ENCODE measurements at regions not wholly inside any gene's neighbourhood (a gene's known extent, or its start where the extent isn't known, plus 50 kb on each side); places are given as distances from the start of the nearest gene placed in this dataset.

DNA sequence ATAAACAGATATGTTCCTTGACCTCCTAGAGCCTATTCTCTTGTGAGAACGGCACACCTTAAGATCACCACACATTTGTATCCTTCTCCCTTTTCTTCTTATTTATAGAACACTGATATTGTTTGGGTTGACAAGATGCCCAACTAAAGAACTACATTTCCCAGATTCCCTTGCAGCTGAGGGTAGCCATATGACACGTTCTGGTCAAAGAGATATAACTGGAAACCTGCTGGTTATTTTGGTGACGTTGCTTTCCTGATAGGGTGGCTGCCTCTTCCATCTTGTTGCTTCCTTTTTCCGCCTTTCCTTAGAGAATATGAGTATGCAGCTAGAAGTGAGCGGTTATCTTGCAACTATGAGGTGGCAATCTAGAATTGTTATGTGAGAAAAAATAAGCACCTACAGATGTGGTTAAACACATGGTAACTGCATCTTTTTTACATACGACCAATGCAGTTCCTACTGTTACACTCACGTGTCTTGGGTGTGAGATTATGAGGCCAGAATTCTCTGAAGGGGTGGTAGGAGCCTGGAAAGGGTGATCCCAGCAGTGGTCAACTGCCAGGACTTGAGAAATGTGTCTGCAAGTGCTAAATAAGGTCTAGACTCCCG lies 72.9 kb downstream of the SEC61B start:
- TF ChIP-seq POLR2A (IDR thresholded peaks at IDR 0.05) (no peak), EP300 (IDR thresholded peaks at IDR 0.05) (no peak), POLR2AphosphoS5 (IDR thresholded peaks at IDR 0.05) (no peak)
- Histone ChIP-seq H3K36me3 (no peaks in the 10 kb centered on the region), H3K27ac (no peak overlapping the region), H3K9me3 (no peaks in the 10 kb centered on the region), H3K4me1 (peaks cover 0 to 4% (median 0%) of the 10 kb centered on the region in 4 donors), H3K4me3 (no peak overlapping the region), H3K27me3 (no peaks in the 10 kb centered on the region)
- 52 to 59% methylated on average over 8 of the region's 8 CpGs for WGBS, 2 donors
- no peak for DNase-seq
- no peak for ATAC-seq (ENCODE audit: low FRiP score in 2 of 2)

DNA sequence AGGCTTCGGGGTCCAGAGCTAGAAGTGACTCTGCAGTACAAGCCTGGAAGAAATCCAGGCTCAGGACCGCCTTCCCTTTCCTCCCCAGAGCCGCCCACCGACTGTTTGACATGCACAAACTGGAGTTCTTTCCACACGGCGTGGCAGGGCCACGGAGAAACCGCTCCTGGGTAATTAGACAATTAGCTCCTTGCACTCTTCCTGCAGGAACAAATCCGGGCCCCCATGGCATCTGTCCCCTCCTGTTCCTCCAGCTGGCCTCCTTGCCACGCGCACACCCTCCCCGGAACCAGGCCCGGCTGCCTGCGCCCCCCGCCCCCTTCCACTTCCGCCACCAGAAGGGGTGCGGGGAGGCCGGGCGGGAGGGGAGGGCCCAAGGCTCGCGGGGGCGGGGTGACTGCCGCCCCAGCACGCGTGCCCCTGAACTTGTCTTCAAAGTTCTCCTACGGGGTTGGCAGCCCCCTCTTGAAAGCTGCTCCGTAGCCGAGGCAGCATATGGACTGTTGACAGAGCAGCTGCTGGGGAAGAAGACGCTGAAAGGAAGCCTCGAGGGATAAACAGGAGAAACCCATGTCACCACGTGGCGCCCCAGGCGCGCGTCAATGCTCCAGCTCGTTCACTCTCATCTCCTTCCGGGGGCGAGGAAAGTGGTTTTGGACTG lies 74.3 kb downstream of the SEC61B start:
- peak in 1 of 2 donors; percentile 54 for ATAC-seq (ENCODE audit: low FRiP score in 2 of 2)
- WGBS, 2 donors: 49 to 52% methylated on average over 30 to 36 of the region's 38 CpGs
- DNase-seq: peak in 1 of 2 donors; percentile 82

DNA sequence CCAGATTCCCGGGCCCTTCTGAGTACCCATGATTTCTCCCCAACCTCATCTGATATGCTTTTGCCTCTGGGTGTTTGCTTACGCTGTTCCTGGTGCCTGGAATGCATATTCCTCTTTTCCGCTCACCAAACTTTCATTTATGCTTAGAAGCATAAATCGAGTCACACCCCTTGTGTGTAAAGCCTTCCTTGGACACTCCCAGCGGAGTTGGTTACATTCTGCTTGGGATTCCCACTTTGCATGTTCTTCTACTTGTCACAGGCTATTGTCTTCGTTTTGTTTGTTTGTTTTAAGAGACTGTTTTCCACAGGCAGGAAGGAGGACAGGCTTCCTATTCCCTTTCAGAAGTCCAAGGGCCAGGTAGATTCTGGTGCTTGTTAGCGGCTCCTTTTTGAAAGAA lies 76.5 kb downstream of the SEC61B start:
- Histone ChIP-seq H3K9me3 (no peaks in the 10 kb centered on the region), H3K4me1 (peaks cover 0 to 4% (median 0%) of the 10 kb centered on the region in 4 donors), H3K4me3 (no peak overlapping the region), H3K36me3 (no peaks in the 10 kb centered on the region), H3K27ac (no peak overlapping the region), H3K27me3 (no peaks in the 10 kb centered on the region)
- TF ChIP-seq POLR2A (IDR thresholded peaks at IDR 0.05) (no peak), POLR2AphosphoS5 (IDR thresholded peaks at IDR 0.05) (no peak), EP300 (IDR thresholded peaks at IDR 0.05) (no peak)
- TF ChIP-seq, protein P1, sequence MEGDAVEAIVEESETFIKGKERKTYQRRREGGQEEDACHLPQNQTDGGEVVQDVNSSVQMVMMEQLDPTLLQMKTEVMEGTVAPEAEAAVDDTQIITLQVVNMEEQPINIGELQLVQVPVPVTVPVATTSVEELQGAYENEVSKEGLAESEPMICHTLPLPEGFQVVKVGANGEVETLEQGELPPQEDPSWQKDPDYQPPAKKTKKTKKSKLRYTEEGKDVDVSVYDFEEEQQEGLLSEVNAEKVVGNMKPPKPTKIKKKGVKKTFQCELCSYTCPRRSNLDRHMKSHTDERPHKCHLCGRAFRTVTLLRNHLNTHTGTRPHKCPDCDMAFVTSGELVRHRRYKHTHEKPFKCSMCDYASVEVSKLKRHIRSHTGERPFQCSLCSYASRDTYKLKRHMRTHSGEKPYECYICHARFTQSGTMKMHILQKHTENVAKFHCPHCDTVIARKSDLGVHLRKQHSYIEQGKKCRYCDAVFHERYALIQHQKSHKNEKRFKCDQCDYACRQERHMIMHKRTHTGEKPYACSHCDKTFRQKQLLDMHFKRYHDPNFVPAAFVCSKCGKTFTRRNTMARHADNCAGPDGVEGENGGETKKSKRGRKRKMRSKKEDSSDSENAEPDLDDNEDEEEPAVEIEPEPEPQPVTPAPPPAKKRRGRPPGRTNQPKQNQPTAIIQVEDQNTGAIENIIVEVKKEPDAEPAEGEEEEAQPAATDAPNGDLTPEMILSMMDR (IDR thresholded peaks at IDR 0.05): no peak
- WGBS, 2 donors: 72% methylated on average over 7 of the region's 7 CpGs
- DNase-seq (no peak), ATAC-seq (ENCODE audit: low FRiP score in 2 of 2) (no peak)

More for the DNA sequence above, 74.3 kb downstream of the SEC61B start:
- Histone ChIP-seq H3K27ac (no peak overlapping the region), H3K27me3 (no peaks in the 10 kb centered on the region), H3K36me3 (no peaks in the 10 kb centered on the region), H3K4me3 (peak overlapping the region in 3 of 4 donors; percentile 24 to 37 (median 29)), H3K4me1 (peaks cover 0 to 4% (median 0%) of the 10 kb centered on the region in 4 donors), H3K9me3 (no peaks in the 10 kb centered on the region)
- no peak for TF ChIP-seq POLR2AphosphoS5 (IDR thresholded peaks at IDR 0.05)
- no peak for TF ChIP-seq POLR2A (IDR thresholded peaks at IDR 0.05)
- no peak for TF ChIP-seq EP300 (IDR thresholded peaks at IDR 0.05)
- TF ChIP-seq, protein P1 (IDR thresholded peaks at IDR 0.05): no peak

DNA sequence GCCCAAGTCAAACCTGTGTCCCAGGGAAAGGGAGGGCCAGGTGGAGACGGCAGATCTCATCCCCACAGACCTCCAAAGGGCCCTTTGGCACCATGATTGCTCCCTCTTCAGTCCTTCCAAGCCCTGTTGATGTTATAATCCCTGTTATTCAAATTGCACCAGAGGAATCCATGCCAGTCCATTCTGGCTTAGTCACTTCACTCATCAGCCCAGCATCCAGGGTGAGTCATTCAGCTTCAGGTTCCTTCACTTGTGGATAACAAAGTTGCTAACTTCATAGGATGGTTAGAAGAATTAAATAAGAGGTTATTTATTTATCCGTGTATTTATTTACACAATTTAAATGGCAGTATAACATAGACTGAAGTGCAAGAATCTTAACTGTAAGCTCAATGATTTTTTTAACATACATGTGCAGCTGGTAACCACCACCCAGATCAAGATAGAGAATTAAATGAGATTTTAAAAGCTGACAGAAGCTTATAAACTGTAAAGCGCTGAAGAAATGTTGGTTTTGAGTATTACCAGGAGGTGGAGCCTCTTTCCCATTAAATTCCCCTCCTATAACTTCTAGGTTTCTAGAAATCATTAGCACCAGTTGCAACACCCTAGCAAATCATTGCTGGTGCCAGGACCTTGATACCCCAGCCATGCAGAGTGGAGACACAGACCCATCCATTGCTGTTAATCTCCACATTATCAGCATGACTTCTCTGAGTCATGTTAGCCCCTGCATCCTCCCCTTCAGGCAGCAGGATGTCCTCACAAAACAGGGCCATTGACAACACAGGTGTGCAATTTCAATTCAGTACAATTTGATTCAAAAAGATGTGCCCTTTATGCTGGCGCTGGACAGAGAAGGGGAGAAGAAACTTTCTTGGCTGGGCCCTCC lies 77.4 kb downstream of the SEC61B start:
- Histone ChIP-seq H3K4me3 (no peak overlapping the region), H3K27ac (no peak overlapping the region), H3K36me3 (no peaks in the 10 kb centered on the region), H3K27me3 (no peaks in the 10 kb centered on the region), H3K4me1 (peaks cover 0 to 4% (median 0%) of the 10 kb centered on the region in 4 donors), H3K9me3 (no peaks in the 10 kb centered on the region)
- no peak for ATAC-seq (ENCODE audit: low FRiP score in 2 of 2)
- TF ChIP-seq POLR2AphosphoS5 (IDR thresholded peaks at IDR 0.05) (no peak), EP300 (IDR thresholded peaks at IDR 0.05) (no peak), POLR2A (IDR thresholded peaks at IDR 0.05) (no peak)
- TF ChIP-seq, protein P1 (IDR thresholded peaks at IDR 0.05): no peak
- 76 to 79% methylated on average over 4 of the region's 4 CpGs for WGBS, 2 donors
- DNase-seq: no peak

DNA sequence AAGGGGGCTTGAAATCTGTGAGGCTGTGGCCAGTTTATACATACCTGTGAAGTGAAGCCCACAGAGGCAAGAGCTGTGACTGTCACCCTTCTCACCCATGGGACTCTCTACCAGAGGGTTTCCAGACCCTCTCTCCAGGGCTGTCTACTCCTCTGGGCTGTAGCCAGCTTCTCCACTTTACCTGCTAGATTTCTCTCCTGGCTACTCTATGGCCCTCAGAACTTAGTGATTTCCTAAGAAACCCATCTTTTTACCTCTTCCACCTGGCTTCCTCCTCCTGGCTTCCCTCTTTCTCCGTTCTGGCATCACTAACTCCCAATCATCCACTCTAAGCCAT lies 78.0 kb downstream of the SEC61B start:
- TF ChIP-seq POLR2AphosphoS5 (IDR thresholded peaks at IDR 0.05): no peak
- no peak for TF ChIP-seq EP300 (IDR thresholded peaks at IDR 0.05)
- TF ChIP-seq, protein P1 (IDR thresholded peaks at IDR 0.05): no peak
- no peak for TF ChIP-seq POLR2A (IDR thresholded peaks at IDR 0.05)
- Histone ChIP-seq H3K36me3 (no peaks in the 10 kb centered on the region), H3K27me3 (no peaks in the 10 kb centered on the region), H3K4me3 (no peak overlapping the region), H3K4me1 (peaks cover 0 to 4% (median 0%) of the 10 kb centered on the region in 4 donors), H3K27ac (no peak overlapping the region), H3K9me3 (no peaks in the 10 kb centered on the region)
- DNase-seq: no peak
- WGBS, 2 donors: 0% methylated on average over 1 of the region's 1 CpG
- ATAC-seq (ENCODE audit: low FRiP score in 2 of 2): no peak

All from upper lobe of left lung (tissue), 6 donors.